Activated CD4-positive, alpha-beta T cell treated with anti-CD3 and anti-CD28 coated beads, Interleukin-2, amount 10 ng/mL, durations not matched to agents 7 days and 5 days (primary cell): ENCODE measurements at regions not wholly inside any gene's neighbourhood (a gene's known extent, or its start where the extent isn't known, plus 50 kb on each side); places are given as distances from the start of the nearest gene placed in this dataset.

Source experiments
- CTCF ChIA-PET: fragments of 350-600 bp; sonication (Branson Sonifier 250); formaldehyde crosslinking; loops from one replicate; lab custom pipeline; 2021; ENCODE audit warnings: antibody characterized with exemption; lab: Charles Lee
- POLR2A ChIA-PET: fragments of 350-600 bp; sonication (Branson Sonifier 250); formaldehyde crosslinking; loops from one replicate; lab custom pipeline; 2021; ENCODE audit warnings: antibody characterized with exemption; lab: Charles Lee
- DNase-seq: peaks from one replicate; pipeline ENCODE4 v3.0.0-alpha.2; 2020
- H3K27ac Mint-ChIP-seq: one replicate; pipeline ENCODE4 v1.8.0; 2021; ENCODE audit warnings: mild to moderate bottlenecking, moderate library complexity, mixed read lengths
- H3K27me3 Mint-ChIP-seq: one replicate; pipeline ENCODE4 v1.8.0; 2021; ENCODE audit warnings: mixed read lengths
- H3K36me3 Mint-ChIP-seq: one replicate; pipeline ENCODE4 v1.8.0; 2021; ENCODE audit warnings: low read depth, mixed read lengths
- H3K4me1 Mint-ChIP-seq: one replicate; pipeline ENCODE4 v1.8.0; 2021; ENCODE audit warnings: mixed read lengths
- H3K4me3 Mint-ChIP-seq: one replicate; pipeline ENCODE4 v1.8.0; 2021; ENCODE audit warnings: mild to moderate bottlenecking, moderate library complexity, mixed read lengths
- H3K9me3 Mint-ChIP-seq: one replicate; pipeline ENCODE4 v1.8.0; 2021; ENCODE audit warnings: mixed read lengths

GRCh38 chr16:54360681-54361080 is 74.1 kb upstream of the IRX3 start:
- Mint-ChIP-seq H3K27me3 (peaks cover 24% of the 10 kb centered on the region), H3K4me1 (no peaks in the 10 kb centered on the region), H3K27ac (no peak overlapping the region), H3K9me3 (no peaks in the 10 kb centered on the region), H3K4me3 (no peak overlapping the region), H3K36me3 (no peaks in the 10 kb centered on the region)
- DNase-seq: no peak
- POLR2A ChIA-PET: no interaction called here
- CTCF ChIA-PET: no interaction called here

GRCh38 chr16:54359555-54359954 is 73.0 kb upstream of the IRX3 start:
- Mint-ChIP-seq H3K4me3 (no peak overlapping the region), H3K27ac (no peak overlapping the region), H3K9me3 (no peaks in the 10 kb centered on the region), H3K27me3 (peaks cover 24% of the 10 kb centered on the region), H3K4me1 (no peaks in the 10 kb centered on the region), H3K36me3 (no peaks in the 10 kb centered on the region)
- CTCF ChIA-PET: no interaction called here
- no peak for DNase-seq
- POLR2A ChIA-PET: no interaction called here

- DNase-seq: no peak
- ChIA-PET CTCF (no interaction called here), POLR2A (no interaction called here)
- no peaks in the 10 kb centered on the region for H3K9me3 Mint-ChIP-seq
- H3K27me3 Mint-ChIP-seq: peaks cover 24% of the 10 kb centered on the region
- H3K27ac Mint-ChIP-seq: no peak overlapping the region
- H3K4me1 Mint-ChIP-seq: no peaks in the 10 kb centered on the region
- no peak overlapping the region for H3K4me3 Mint-ChIP-seq
- H3K36me3 Mint-ChIP-seq: no peaks in the 10 kb centered on the region
These were observed 72.5 kb upstream of the IRX3 start for GRCh38 chr16:54359081-54359480.

GRCh38 chr16:54356391-54356790 is 69.8 kb upstream of the IRX3 start:
- Mint-ChIP-seq H3K36me3 (no peaks in the 10 kb centered on the region), H3K9me3 (no peaks in the 10 kb centered on the region), H3K27me3 (peaks cover 4% of the 10 kb centered on the region), H3K4me3 (no peak overlapping the region), H3K4me1 (no peaks in the 10 kb centered on the region), H3K27ac (no peak overlapping the region)
- ChIA-PET CTCF (no interaction called here), POLR2A (no interaction called here)
- no peak for DNase-seq

- Mint-ChIP-seq H3K4me3 (no peak overlapping the region), H3K27me3 (no peaks in the 10 kb centered on the region), H3K9me3 (no peaks in the 10 kb centered on the region), H3K27ac (no peak overlapping the region), H3K36me3 (no peaks in the 10 kb centered on the region), H3K4me1 (no peaks in the 10 kb centered on the region)
- ChIA-PET CTCF (no interaction called here), POLR2A (interaction anchor here (0.6 kb wide), 1 partner anchor 824 kb away, joined by 5 read pairs; no protein-coding TSS in a partner anchor)
- DNase-seq: no peak
These were observed 68.7 kb upstream of the IRX3 start for GRCh38 chr16:54355251-54355650.

GRCh38 chr16:54353097-54353496 is 66.5 kb upstream of the IRX3 start:
- no peak overlapping the region for H3K4me3 Mint-ChIP-seq
- no peaks in the 10 kb centered on the region for H3K36me3 Mint-ChIP-seq
- H3K27ac Mint-ChIP-seq: no peak overlapping the region
- ChIA-PET POLR2A (no interaction called here), CTCF (no interaction called here)
- no peak for DNase-seq
- H3K27me3 Mint-ChIP-seq: no peaks in the 10 kb centered on the region
- no peaks in the 10 kb centered on the region for H3K4me1 Mint-ChIP-seq
- H3K9me3 Mint-ChIP-seq: no peaks in the 10 kb centered on the region

DNA sequence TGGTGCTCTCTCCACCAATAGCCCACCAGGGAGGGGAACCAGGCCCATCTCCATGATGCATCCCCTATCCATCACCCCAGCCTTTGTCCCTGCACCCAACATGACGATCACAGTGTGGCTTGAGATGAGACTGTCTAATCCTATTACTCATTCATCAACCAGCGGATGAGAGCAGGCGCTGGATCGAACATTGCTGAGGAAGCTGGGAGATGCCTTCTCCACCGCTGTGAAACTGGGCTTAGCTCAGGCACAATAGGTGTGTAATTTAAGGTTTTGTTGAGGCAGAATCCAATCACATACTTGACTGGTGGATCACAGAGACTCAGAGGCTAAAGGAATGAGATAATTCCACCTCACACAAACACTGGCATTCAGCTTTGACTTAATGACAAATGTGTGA is 64.6 kb upstream of the IRX3 start:
- no peaks in the 10 kb centered on the region for H3K27me3 Mint-ChIP-seq
- ChIA-PET CTCF (no interaction called here), POLR2A (no interaction called here)
- no peaks in the 10 kb centered on the region for H3K36me3 Mint-ChIP-seq
- H3K9me3 Mint-ChIP-seq: no peaks in the 10 kb centered on the region
- H3K4me1 Mint-ChIP-seq: no peaks in the 10 kb centered on the region
- DNase-seq: no peak
- H3K4me3 Mint-ChIP-seq: no peak overlapping the region
- H3K27ac Mint-ChIP-seq: no peak overlapping the region

GRCh38 chr16:54347961-54348360 is 61.4 kb upstream of the IRX3 start:
- H3K9me3 Mint-ChIP-seq: no peaks in the 10 kb centered on the region
- no peak overlapping the region for H3K4me3 Mint-ChIP-seq
- DNase-seq: no peak
- CTCF ChIA-PET: interaction anchor here (0.7 kb wide), 1 partner anchor 18 kb away, joined by 3 read pairs; no protein-coding TSS in a partner anchor
- no peak overlapping the region for H3K27ac Mint-ChIP-seq
- no peaks in the 10 kb centered on the region for H3K27me3 Mint-ChIP-seq
- no peaks in the 10 kb centered on the region for H3K4me1 Mint-ChIP-seq
- no peaks in the 10 kb centered on the region for H3K36me3 Mint-ChIP-seq
- POLR2A ChIA-PET: no interaction called here

- Mint-ChIP-seq H3K36me3 (no peaks in the 10 kb centered on the region), H3K27me3 (no peaks in the 10 kb centered on the region), H3K9me3 (no peaks in the 10 kb centered on the region), H3K4me3 (no peak overlapping the region), H3K27ac (no peak overlapping the region), H3K4me1 (no peaks in the 10 kb centered on the region)
- ChIA-PET POLR2A (no interaction called here), CTCF (interaction anchor here (1.0 kb wide), 1 partner anchor 14 kb away, joined by 3 read pairs; no protein-coding TSS in a partner anchor)
- no peak for DNase-seq
These were observed 59.5 kb upstream of the IRX3 start for GRCh38 chr16:54346041-54346440.

GRCh38 chr16:54344646-54345630 is 58.4 kb upstream of the IRX3 start:
- ChIA-PET CTCF (interaction anchor here (1.0 kb wide), 1 partner anchor 13 kb away, joined by 3 read pairs; no protein-coding TSS in a partner anchor), POLR2A (no interaction called here)
- Mint-ChIP-seq H3K9me3 (no peaks in the 10 kb centered on the region), H3K27ac (no peak overlapping the region), H3K4me1 (no peaks in the 10 kb centered on the region), H3K4me3 (no peak overlapping the region), H3K36me3 (no peaks in the 10 kb centered on the region), H3K27me3 (no peaks in the 10 kb centered on the region)
- no peak for DNase-seq

- CTCF ChIA-PET: interaction anchor here (0.7 to 1.4 kb wide), 2 partner anchors 11 to 29 kb away, joined by 3 to 6 read pairs; no protein-coding TSS in a partner anchor
- H3K4me1 Mint-ChIP-seq: no peaks in the 10 kb centered on the region
- H3K4me3 Mint-ChIP-seq: no peak overlapping the region
- DNase-seq: no peak
- H3K27me3 Mint-ChIP-seq: no peaks in the 10 kb centered on the region
- no peaks in the 10 kb centered on the region for H3K36me3 Mint-ChIP-seq
- POLR2A ChIA-PET: no interaction called here
- no peaks in the 10 kb centered on the region for H3K9me3 Mint-ChIP-seq
- H3K27ac Mint-ChIP-seq: no peak overlapping the region
These were observed 56.4 kb upstream of the IRX3 start for GRCh38 chr16:54342966-54343365.

- no peak overlapping the region for H3K27ac Mint-ChIP-seq
- H3K36me3 Mint-ChIP-seq: no peaks in the 10 kb centered on the region
- no peak overlapping the region for H3K4me3 Mint-ChIP-seq
- H3K27me3 Mint-ChIP-seq: no peaks in the 10 kb centered on the region
- CTCF ChIA-PET: no interaction called here
- H3K4me1 Mint-ChIP-seq: no peaks in the 10 kb centered on the region
- POLR2A ChIA-PET: no interaction called here
- no peaks in the 10 kb centered on the region for H3K9me3 Mint-ChIP-seq
- no peak for DNase-seq
These were observed 55.5 kb upstream of the IRX3 start for GRCh38 chr16:54341892-54342776.

DNA sequence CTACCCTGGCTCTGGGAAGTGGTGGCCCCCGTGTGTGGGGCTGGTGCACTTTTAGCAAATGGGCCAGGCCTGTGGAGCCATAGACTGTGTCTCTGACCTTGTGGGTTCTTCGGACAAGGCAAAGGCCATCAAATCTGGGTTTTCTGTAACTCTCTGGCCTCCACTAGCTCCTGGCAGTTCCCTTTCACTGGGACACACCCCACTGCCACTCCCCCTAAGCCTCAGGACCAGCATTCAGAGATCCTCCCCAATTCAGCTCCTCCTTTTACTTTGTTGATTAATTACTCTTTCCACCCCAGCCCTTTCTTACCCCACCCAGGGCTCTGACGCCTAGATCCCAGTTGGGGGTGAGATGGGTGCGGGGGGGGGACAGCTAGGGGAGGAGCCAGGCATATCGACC is 53.9 kb upstream of the IRX3 start:
- ChIA-PET CTCF (interaction anchor here (1.3 kb wide), 1 partner anchor 10 kb away, joined by 4 read pairs; no protein-coding TSS in a partner anchor), POLR2A (no interaction called here)
- Mint-ChIP-seq H3K27ac (no peak overlapping the region), H3K4me3 (no peak overlapping the region), H3K9me3 (no peaks in the 10 kb centered on the region), H3K27me3 (peaks cover under 1% of the 10 kb centered on the region), H3K36me3 (no peaks in the 10 kb centered on the region), H3K4me1 (no peaks in the 10 kb centered on the region)
- DNase-seq: no peak
